Lower leg skin (tissue), 3 donors: ENCODE measurements at regions not wholly inside any gene's neighbourhood (a gene's known extent, or its start where the extent isn't known, plus 50 kb on each side); places are given as distances from the start of the nearest gene placed in this dataset.
"Not testable (repeated sequence)": the region's sequence is repeated elsewhere in the genome, so short reads cannot be mapped to it uniquely, and the experiment has no call there.

ENCODE experiments used
- DNase-seq, 2 donors: peaks; one replicate each; pipeline ENCODE4 v3.0.0-alpha.2; 2019; ENCODE audit warnings: low spot score in 2 of 2
- H3K4me3 ChIP-seq: fragments of 200-600 bp; sonication (generic); 2 replicates; pipeline ENCODE4 v1.5.1; 2017; ENCODE audit warnings: mild to moderate bottlenecking, low read depth; ENCODE audit not compliant: poor library complexity, severe bottlenecking
- WGBS, 2 donors: methylation state at CpG; one replicate each; pipeline ENCODE4 v1.1.5; 2018; 5-methylcytosine and 5-hydroxymethylcytosine counted together
- intact Hi-C: fragments of 100-400 bp; cut with DNase I; formaldehyde crosslinking; loops from one replicate; pipeline ENCODE4 v1.15.0; 2023; ENCODE audit warnings: low total_unique reads

- no CpG with 5 or more reads among the region's 5 CpGs for WGBS, 2 donors
- DNase-seq, H3K4me3 ChIP-seq, intact Hi-C loops: not testable (repeated sequence)
Measured at GRCh38 chr22:15815783-15816182, 126.0 kb downstream of the POTEH start.

- intact Hi-C loops, DNase-seq, H3K4me3 ChIP-seq: not testable (repeated sequence)
- 62 to 70% methylated on average over 2 to 3 of the region's 3 CpGs for WGBS, 2 donors
Measured at GRCh38 chr22:15816470-15816869, 126.6 kb downstream of the POTEH start.

GRCh38 chr22:15817264-15817663 lies 127.4 kb downstream of the POTEH start:
- H3K4me3 ChIP-seq, intact Hi-C loops: not testable (repeated sequence)
- WGBS, 2 donors, result 15 to 25% methylated on average over 1 of the region's 2 CpGs
- DNase-seq, result peak in 1 of 2 donors; percentile 75

GRCh38 chr22:15819886-15820285 lies 130.1 kb downstream of the POTEH start:
- H3K4me3 ChIP-seq, intact Hi-C loops, DNase-seq: not testable (repeated sequence)
- WGBS, 2 donors, result no CpG with 5 or more reads among the region's 33 CpGs

GRCh38 chr22:15821088-15821487 lies 131.3 kb downstream of the POTEH start:
- intact Hi-C loops, DNase-seq, H3K4me3 ChIP-seq: not testable (repeated sequence)
- no CpG with 5 or more reads among the region's 32 CpGs for WGBS, 2 donors

- H3K4me3 ChIP-seq, DNase-seq, intact Hi-C loops: not testable (repeated sequence)
- WGBS, 2 donors, result no CpG with 5 or more reads among the region's 22 CpGs
Measured at GRCh38 chr22:15822001-15822400, 132.2 kb downstream of the POTEH start.

GRCh38 chr22:15823178-15823577 lies 133.4 kb downstream of the POTEH start:
- intact Hi-C loops, H3K4me3 ChIP-seq: not testable (repeated sequence)
- WGBS, 2 donors, result 69% methylated on average over 3 to 5 of the region's 12 CpGs
- peak in 1 of 2 donors; percentile 69 for DNase-seq

GRCh38 chr22:15832235-15832634 lies 142.4 kb downstream of the POTEH start:
- intact Hi-C loops, DNase-seq, H3K4me3 ChIP-seq: not testable (repeated sequence)
- 79 to 96% methylated on average over 2 of the region's 2 CpGs for WGBS, 2 donors

GRCh38 chr22:15835729-15836128 lies 145.9 kb downstream of the POTEH start:
- WGBS, 2 donors, result 62 to 71% methylated on average over 9 of the region's 9 CpGs
- intact Hi-C loops, result not testable (repeated sequence)

GRCh38 chr22:15849772-15850171 lies 159.9 kb downstream of the POTEH start:
- WGBS, 2 donors, result 80 to 86% methylated on average over 1 of the region's 1 CpG
- intact Hi-C loops, H3K4me3 ChIP-seq, DNase-seq: not testable (repeated sequence)

More at GRCh38 chr22:15835729-15836128, 145.9 kb downstream of the POTEH start:
- DNase-seq, H3K4me3 ChIP-seq: not testable (repeated sequence)

GRCh38 chr22:15853716-15854373 lies 164.0 kb downstream of the POTEH start:
- 74 to 83% methylated on average over 9 to 11 of the region's 23 CpGs for WGBS, 2 donors
- intact Hi-C loops, H3K4me3 ChIP-seq: not testable (repeated sequence)
- DNase-seq, result peak in 1 of 2 donors; percentile 10

- intact Hi-C loops, H3K4me3 ChIP-seq: not testable (repeated sequence)
- 90 to 96% methylated on average over 8 to 10 of the region's 17 CpGs for WGBS, 2 donors
- peak in 1 of 2 donors; percentile 81 for DNase-seq
Measured at GRCh38 chr22:15854421-15854820, 164.6 kb downstream of the POTEH start.

GRCh38 chr22:15854978-15855377 lies 165.2 kb downstream of the POTEH start:
- DNase-seq, result peak in 1 of 2 donors; percentile 14
- H3K4me3 ChIP-seq, intact Hi-C loops: not testable (repeated sequence)
- 79% methylated on average over 27 of the region's 42 CpGs; no CpG with 5 or more reads in 1 of the 2 donors for WGBS, 2 donors

GRCh38 chr22:15880926-15881325 lies 191.1 kb downstream of the POTEH start:
- DNase-seq, H3K4me3 ChIP-seq, intact Hi-C loops: not testable (repeated sequence)
- 100% methylated on average over 1 of the region's 11 CpGs for WGBS, 2 donors

GRCh38 chr22:15904326-15904725 lies 214.5 kb downstream of the POTEH start:
- intact Hi-C loops, DNase-seq, H3K4me3 ChIP-seq: not testable (repeated sequence)
- WGBS, 2 donors, result 100% methylated on average over 1 of the region's 2 CpGs; no CpG with 5 or more reads in 1 of the 2 donors

- 87 to 100% methylated on average over 1 of the region's 1 CpG for WGBS, 2 donors
- DNase-seq, H3K4me3 ChIP-seq, intact Hi-C loops: not testable (repeated sequence)
Measured at GRCh38 chr22:15911704-15912103, 221.9 kb downstream of the POTEH start.
